Liver (tissue), 8 donors: ENCODE measurements at regions not wholly inside any gene's neighbourhood (a gene's known extent, or its start where the extent isn't known, plus 50 kb on each side); places are given as distances from the start of the nearest gene placed in this dataset.

Source experiments
- DNase-seq: peaks from one replicate; pipeline ENCODE4 v3.0.0-alpha.2; 2017; ENCODE audit warnings: low spot score
- H3K27ac ChIP-seq, 2 donors: one replicate each; pipeline ENCODE4 v1.7.0; 2013; ENCODE audit warnings: inconsistent platforms in 2 of 2, low read length in 2 of 2, control low read depth in 1 of 2, low read depth in 1 of 2, mild to moderate bottlenecking in 1 of 2
- H3K27me3 ChIP-seq, 4 donors: one replicate each; pipeline versions ENCODE4 v1.6.1 to v1.7.0; 2013; ENCODE audit warnings: low read length in 3 of 4, inconsistent platforms in 1 of 4, mild to moderate bottlenecking in 1 of 4, moderate library complexity in 1 of 4; ENCODE audit not compliant: control insufficient read depth in 4 of 4, insufficient read depth in 4 of 4
- H3K36me3 ChIP-seq, 4 donors: one replicate each; pipeline versions ENCODE4 v1.6.1 to v1.7.0; 2013; ENCODE audit warnings: low read length in 3 of 4, mild to moderate bottlenecking in 3 of 4, low read depth in 1 of 4, moderate library complexity in 1 of 4; ENCODE audit not compliant: control insufficient read depth in 4 of 4, insufficient read depth in 3 of 4
- H3K4me1 ChIP-seq, 4 donors: one replicate each; pipeline versions ENCODE4 v1.6.1 to v1.7.0; 2013; ENCODE audit warnings: low read length in 3 of 4, mild to moderate bottlenecking in 3 of 4, moderate library complexity in 1 of 4; ENCODE audit not compliant: control insufficient read depth in 4 of 4, insufficient read depth in 4 of 4
- H3K4me3 ChIP-seq, 3 donors: one replicate each; pipeline versions ENCODE4 v1.6.1 to v1.7.0; 2013; ENCODE audit warnings: low read length in 3 of 3, control low read depth in 1 of 3, low read depth in 1 of 3, mild to moderate bottlenecking in 1 of 3
- H3K9ac ChIP-seq, 2 donors: one replicate each; pipeline ENCODE4 v1.7.0; 2013; ENCODE audit warnings: low read length in 2 of 2, mild to moderate bottlenecking in 2 of 2, moderate library complexity in 2 of 2, control low read depth in 1 of 2, low read depth in 1 of 2
- H3K9me3 ChIP-seq, 4 donors: one replicate each; pipeline versions ENCODE4 v1.6.1 to v1.7.0; 2013; ENCODE audit warnings: low read length in 3 of 4; ENCODE audit not compliant: control insufficient read depth in 4 of 4
- FOXA2 ChIP-seq: IDR thresholded peaks from 2 replicates; pipeline ENCODE4 v1.6.1; 2016; ENCODE audit warnings: antibody characterized with exemption
- GABPA ChIP-seq, 2 donors: IDR thresholded peaks in 1 of 2; conservative IDR thresholded peaks in 1 of 2; 2 replicates each; pipeline ENCODE4 v1.6.1; 2016; ENCODE audit warnings: antibody characterized with exemption in 2 of 2, mild to moderate bottlenecking in 1 of 2, moderate library complexity in 1 of 2
- HNF4A ChIP-seq, 2 donors: conservative IDR thresholded peaks; 2 replicates each; pipeline ENCODE4 v1.6.1; 2016; ENCODE audit warnings: antibody characterized with exemption in 2 of 2, mild to moderate bottlenecking in 2 of 2
- HNF4G ChIP-seq: IDR thresholded peaks from 2 replicates; pipeline ENCODE4 v1.6.1; 2016; ENCODE audit warnings: antibody characterized with exemption
- JUND ChIP-seq, 2 donors: IDR thresholded peaks; 2 replicates each; pipeline ENCODE4 v1.6.1; 2016; ENCODE audit warnings: antibody characterized with exemption in 2 of 2
- NR2F2 ChIP-seq: IDR thresholded peaks from 2 replicates; pipeline ENCODE4 v1.6.1; 2016; ENCODE audit warnings: antibody characterized with exemption
- SP1 ChIP-seq: IDR thresholded peaks from 2 replicates; pipeline ENCODE4 v1.6.1; 2018; ENCODE audit warnings: antibody characterized with exemption, mild to moderate bottlenecking
- YY1 ChIP-seq: IDR thresholded peaks from 2 replicates; pipeline ENCODE4 v1.6.1; 2016; ENCODE audit warnings: antibody characterized with exemption, mild to moderate bottlenecking
- WGBS: extraction: QIAGEN DNeasy Blood & Tissue Kit; methylation state at CpG from one replicate; pipeline ENCODE4 v1.1.7; 2013; 5-methylcytosine and 5-hydroxymethylcytosine counted together
- TF ChIP-seq, protein P1 (sequence below): fragments of 150-350 bp; IDR thresholded peaks from 2 replicates; pipeline ENCODE4 v1.5.1; 2017; ENCODE audit warnings: improper control_type of control experiment, low read depth, low read length; ENCODE audit not compliant: missing input control
- TF ChIP-seq, protein P2 (sequence below): IDR thresholded peaks from 2 replicates; pipeline ENCODE4 v1.6.1; 2016; ENCODE audit warnings: antibody characterized with exemption
- TF ChIP-seq, protein P3 (sequence below): IDR thresholded peaks from 2 replicates; pipeline ENCODE4 v1.6.1; 2016; ENCODE audit warnings: antibody characterized with exemption
- TF ChIP-seq, protein P4 (sequence below): IDR thresholded peaks from 2 replicates; pipeline ENCODE4 v1.6.1; 2016; ENCODE audit warnings: antibody characterized with exemption, mild to moderate bottlenecking
- donor health status: healthy.
- donor health status: healthy.
- donor health status: healthy.
- donor health status: healthy.
- donor health status: healthy.

DNA sequence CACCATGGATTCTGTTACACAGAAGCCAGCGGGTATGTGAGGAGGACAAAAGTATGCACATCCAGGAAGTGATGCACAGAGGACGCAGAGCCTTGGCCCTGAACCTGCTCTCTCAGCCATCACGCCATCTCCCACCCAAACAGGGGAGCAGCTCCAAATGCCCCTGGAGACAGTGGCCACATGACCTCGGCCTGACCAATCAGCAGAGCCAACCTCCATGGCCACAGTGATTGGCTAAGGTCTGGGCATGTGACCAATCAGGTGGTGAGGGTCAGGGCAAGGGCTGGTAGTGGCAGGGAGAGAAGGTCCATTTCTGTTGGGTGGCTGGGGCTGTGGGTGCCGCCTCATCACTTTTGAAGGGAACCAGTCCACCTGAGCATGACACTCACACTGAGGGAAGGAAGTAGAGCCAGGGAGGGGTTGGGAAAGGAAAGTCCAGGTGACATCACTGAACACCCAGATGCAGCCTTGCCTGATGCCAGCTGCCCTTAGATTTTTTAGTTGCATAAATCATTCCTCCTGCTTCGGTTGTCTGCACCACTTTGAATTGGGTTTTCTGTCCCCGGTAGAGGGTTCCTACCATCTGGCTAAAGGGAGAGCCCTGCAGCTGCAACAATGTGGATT lies 70.3 kb upstream of the IQSEC1 start:
- WGBS = 94% methylated on average over 7 of the region's 7 CpGs
- DNase-seq = no peak
- TF ChIP-seq HNF4G = no peak
- no peak for TF ChIP-seq JUND (IDR thresholded peaks at IDR 0.05)
- TF ChIP-seq SP1 = no peak
- TF ChIP-seq FOXA2 = no peak
- no peak for TF ChIP-seq NR2F2
- TF ChIP-seq, protein P1, sequence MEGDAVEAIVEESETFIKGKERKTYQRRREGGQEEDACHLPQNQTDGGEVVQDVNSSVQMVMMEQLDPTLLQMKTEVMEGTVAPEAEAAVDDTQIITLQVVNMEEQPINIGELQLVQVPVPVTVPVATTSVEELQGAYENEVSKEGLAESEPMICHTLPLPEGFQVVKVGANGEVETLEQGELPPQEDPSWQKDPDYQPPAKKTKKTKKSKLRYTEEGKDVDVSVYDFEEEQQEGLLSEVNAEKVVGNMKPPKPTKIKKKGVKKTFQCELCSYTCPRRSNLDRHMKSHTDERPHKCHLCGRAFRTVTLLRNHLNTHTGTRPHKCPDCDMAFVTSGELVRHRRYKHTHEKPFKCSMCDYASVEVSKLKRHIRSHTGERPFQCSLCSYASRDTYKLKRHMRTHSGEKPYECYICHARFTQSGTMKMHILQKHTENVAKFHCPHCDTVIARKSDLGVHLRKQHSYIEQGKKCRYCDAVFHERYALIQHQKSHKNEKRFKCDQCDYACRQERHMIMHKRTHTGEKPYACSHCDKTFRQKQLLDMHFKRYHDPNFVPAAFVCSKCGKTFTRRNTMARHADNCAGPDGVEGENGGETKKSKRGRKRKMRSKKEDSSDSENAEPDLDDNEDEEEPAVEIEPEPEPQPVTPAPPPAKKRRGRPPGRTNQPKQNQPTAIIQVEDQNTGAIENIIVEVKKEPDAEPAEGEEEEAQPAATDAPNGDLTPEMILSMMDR = no peak
- TF ChIP-seq, protein P2, sequence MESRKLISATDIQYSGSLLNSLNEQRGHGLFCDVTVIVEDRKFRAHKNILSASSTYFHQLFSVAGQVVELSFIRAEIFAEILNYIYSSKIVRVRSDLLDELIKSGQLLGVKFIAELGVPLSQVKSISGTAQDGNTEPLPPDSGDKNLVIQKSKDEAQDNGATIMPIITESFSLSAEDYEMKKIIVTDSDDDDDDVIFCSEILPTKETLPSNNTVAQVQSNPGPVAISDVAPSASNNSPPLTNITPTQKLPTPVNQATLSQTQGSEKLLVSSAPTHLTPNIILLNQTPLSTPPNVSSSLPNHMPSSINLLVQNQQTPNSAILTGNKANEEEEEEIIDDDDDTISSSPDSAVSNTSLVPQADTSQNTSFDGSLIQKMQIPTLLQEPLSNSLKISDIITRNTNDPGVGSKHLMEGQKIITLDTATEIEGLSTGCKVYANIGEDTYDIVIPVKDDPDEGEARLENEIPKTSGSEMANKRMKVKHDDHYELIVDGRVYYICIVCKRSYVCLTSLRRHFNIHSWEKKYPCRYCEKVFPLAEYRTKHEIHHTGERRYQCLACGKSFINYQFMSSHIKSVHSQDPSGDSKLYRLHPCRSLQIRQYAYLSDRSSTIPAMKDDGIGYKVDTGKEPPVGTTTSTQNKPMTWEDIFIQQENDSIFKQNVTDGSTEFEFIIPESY = no peak
- TF ChIP-seq, protein P3, sequence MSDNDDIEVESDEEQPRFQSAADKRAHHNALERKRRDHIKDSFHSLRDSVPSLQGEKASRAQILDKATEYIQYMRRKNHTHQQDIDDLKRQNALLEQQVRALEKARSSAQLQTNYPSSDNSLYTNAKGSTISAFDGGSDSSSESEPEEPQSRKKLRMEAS = no peak
- TF ChIP-seq HNF4A (conservative IDR thresholded peaks at IDR 0.05) = no peak
- no peaks in the 10 kb centered on the region for H3K4me1 ChIP-seq
- no peaks in the 10 kb centered on the region for H3K36me3 ChIP-seq
- no peaks in the 10 kb centered on the region for H3K9me3 ChIP-seq
- no peak overlapping the region for H3K4me3 ChIP-seq
- no peaks in the 10 kb centered on the region for H3K27me3 ChIP-seq
- no peak overlapping the region for H3K9ac ChIP-seq
- H3K27ac ChIP-seq = no peak overlapping the region

DNA sequence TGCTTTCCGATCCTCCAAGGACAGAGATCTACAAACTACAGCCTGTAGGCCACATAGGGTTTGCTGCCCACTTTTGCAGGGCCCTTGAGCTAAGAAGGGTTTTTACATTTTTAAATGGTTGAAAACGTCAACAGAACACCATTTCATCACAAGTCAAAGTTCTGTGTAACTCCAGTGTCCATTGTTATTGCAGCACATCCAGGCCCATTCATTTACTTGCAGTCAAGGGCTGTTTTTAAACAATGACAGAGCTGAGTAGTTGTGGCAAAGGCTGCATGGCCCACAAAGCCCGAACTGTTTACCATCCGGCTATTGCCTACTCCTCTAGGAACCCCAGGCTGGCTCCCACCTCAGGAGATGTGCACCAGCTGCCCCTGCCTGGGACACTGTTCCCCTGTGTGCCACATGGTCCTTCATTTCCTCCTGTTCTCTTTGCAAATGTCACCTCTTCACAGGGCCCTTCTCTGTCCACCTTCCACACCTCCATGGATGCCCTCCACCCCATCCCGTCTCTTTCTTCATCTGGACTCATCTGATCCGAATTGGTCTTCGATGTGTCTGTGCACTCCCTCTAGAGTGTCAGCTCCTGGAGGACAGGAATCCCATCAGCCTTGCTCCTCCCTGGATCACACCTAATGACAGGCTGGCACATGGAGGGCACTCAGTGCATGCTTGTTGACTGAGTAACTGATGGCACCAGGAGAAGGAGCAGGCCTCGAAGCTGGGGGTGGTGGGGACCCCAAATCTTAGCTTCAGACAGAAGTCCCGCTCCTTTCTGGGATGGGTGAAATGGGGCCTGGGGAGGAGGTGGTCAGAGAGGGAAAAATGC lies 69.5 kb upstream of the IQSEC1 start:
- H3K4me3 ChIP-seq = no peak overlapping the region
- no peaks in the 10 kb centered on the region for H3K36me3 ChIP-seq
- WGBS = 77% methylated on average over 9 of the region's 9 CpGs
- TF ChIP-seq YY1 (no peak), GABPA (IDR thresholded peaks at IDR 0.05 in 1 of 2, conservative IDR thresholded peaks at IDR 0.05 in 1 of 2) (no peak)
- no peak overlapping the region for H3K9ac ChIP-seq
- DNase-seq = no peak
- no peaks in the 10 kb centered on the region for H3K27me3 ChIP-seq
- no peaks in the 10 kb centered on the region for H3K4me1 ChIP-seq
- H3K27ac ChIP-seq = no peak overlapping the region
- H3K9me3 ChIP-seq = no peaks in the 10 kb centered on the region

DNA sequence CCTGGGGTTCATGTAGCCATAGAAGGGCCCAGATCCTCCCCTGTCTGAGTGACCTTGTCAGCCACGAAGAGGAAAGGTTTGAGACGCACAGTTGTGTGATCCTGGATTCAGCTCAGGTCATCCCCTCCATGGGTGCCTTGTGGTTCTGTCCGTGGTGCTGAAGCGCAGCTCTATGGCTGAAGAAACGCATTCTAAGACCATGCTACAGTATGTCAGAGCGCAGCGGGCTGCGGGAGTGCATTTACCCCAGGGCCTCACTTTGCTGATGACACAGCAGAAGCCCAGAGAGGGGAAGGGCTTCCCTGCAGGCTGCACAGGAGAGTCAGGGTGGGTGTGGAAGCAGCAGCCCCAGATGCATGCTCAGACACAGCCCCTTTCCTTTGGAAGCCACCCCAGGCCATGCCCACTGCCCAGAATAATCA lies 68.8 kb upstream of the IQSEC1 start:
- peak; percentile 48 for DNase-seq
- TF ChIP-seq, protein P1 = no peak
- TF ChIP-seq, protein P4, sequence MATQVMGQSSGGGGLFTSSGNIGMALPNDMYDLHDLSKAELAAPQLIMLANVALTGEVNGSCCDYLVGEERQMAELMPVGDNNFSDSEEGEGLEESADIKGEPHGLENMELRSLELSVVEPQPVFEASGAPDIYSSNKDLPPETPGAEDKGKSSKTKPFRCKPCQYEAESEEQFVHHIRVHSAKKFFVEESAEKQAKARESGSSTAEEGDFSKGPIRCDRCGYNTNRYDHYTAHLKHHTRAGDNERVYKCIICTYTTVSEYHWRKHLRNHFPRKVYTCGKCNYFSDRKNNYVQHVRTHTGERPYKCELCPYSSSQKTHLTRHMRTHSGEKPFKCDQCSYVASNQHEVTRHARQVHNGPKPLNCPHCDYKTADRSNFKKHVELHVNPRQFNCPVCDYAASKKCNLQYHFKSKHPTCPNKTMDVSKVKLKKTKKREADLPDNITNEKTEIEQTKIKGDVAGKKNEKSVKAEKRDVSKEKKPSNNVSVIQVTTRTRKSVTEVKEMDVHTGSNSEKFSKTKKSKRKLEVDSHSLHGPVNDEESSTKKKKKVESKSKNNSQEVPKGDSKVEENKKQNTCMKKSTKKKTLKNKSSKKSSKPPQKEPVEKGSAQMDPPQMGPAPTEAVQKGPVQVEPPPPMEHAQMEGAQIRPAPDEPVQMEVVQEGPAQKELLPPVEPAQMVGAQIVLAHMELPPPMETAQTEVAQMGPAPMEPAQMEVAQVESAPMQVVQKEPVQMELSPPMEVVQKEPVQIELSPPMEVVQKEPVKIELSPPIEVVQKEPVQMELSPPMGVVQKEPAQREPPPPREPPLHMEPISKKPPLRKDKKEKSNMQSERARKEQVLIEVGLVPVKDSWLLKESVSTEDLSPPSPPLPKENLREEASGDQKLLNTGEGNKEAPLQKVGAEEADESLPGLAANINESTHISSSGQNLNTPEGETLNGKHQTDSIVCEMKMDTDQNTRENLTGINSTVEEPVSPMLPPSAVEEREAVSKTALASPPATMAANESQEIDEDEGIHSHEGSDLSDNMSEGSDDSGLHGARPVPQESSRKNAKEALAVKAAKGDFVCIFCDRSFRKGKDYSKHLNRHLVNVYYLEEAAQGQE = peak; percentile 97
- 58% methylated on average over 8 of the region's 8 CpGs for WGBS

More for the DNA sequence above, 68.8 kb upstream of the IQSEC1 start:
- Histone ChIP-seq H3K27me3 (no peaks in the 10 kb centered on the region), H3K4me1 (no peaks in the 10 kb centered on the region), H3K36me3 (no peaks in the 10 kb centered on the region), H3K9ac (no peak overlapping the region), H3K9me3 (no peaks in the 10 kb centered on the region), H3K27ac (no peak overlapping the region), H3K4me3 (no peak overlapping the region)
